NCI-H187 (cell line): ENCODE measurements at regions not wholly inside any gene's neighbourhood (a gene's known extent, or its start where the extent isn't known, plus 50 kb on each side); places are given as distances from the start of the nearest gene placed in this dataset.
"Not testable (repeated sequence)": the region's sequence is repeated elsewhere in the genome, so short reads cannot be mapped to it uniquely, and the experiment has no call there.

Source experiments
- DNase-seq, 2 experiments: peaks; one replicate each; lab custom pipeline; 2025; lab: John Stamatoyannopoulos, UW

DNA sequence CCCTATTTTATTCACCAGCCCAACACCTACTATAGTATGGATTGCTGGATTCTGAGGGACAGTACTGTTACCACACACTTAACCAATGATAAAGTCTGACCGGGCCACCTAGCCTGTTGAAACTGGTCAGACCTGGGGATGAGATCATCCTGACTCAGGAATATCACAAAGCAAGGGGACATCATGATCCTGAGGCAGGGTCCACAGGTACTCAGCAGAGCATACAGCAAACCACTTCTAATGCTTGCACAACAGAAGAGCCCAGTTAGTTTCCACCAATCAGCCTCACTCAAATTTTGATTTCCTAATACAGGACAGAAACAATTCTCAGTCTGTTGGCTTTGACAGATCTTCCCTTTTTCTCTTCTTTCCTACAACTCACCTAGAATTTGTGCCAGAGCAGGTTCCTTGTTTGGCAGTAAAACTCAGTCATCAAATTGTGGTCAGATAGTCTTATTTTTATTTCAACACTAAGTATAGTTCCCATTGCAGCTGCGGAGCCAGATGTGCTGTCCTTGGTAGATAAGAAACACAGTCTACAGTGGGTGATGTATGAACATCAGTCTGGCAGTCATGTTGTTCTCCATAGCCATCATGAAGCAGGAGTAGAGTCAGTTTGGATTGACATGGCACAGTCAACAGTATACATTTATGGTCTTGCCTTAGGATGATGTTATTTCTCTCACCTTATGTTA is 90.1 kb upstream of the PRR23C start:
- DNase-seq: no peak

DNA sequence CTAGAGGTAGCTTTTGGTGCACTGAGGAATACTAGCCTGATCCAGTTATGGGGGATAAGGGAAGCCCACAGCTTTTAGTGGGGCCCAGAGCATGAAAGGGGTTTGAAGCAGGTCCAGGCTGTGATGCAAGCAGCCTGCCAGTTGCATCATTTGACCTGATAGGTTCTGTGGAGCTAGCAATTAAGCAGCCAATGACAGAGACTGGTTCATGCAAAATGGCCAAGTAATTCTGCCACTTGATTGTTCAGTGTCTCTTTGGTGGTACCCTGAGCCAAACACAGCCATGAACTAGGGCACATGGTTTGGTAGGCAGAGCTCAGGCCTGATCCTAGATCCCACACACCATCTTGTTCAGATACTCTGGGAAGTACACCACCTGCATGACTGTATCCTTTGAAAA is 91.0 kb upstream of the PRR23C start:
- DNase-seq: no peak

DNA sequence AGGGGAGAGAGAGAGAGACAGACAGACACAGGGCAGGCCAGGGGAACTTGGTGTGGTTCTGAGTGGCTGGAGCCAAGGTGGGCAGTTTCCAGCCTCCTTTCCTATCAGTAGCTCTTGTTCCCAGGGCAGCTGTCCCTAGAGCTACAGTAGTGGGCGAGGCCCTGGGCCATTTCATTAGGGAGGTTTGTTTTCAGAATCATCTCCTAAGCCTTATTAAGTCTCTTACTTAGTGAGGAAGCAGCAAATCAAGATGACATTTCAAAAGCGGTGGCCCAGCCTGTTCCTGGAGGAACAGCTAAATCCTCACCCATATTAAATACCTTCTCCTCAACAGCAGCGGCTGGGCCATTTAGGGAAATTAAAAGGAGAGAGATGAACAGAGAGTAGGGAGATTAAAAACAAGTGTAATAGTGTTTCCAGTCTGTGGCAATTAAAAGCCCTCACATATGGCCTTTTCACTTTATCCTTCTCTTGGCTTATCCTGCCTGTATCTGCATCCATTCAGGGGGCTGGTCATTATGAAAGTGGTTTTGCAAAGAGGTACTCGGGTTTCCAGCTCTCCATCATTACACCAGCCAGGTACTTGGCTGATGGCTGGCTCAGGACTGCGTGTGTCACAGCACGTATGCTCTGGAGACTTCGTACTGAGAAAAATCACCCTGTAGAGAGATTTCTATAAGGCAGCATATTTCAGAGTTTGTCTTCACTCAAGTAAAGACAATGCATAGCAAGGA is 91.9 kb upstream of the PRR23C start:
- DNase-seq: no peak

DNA sequence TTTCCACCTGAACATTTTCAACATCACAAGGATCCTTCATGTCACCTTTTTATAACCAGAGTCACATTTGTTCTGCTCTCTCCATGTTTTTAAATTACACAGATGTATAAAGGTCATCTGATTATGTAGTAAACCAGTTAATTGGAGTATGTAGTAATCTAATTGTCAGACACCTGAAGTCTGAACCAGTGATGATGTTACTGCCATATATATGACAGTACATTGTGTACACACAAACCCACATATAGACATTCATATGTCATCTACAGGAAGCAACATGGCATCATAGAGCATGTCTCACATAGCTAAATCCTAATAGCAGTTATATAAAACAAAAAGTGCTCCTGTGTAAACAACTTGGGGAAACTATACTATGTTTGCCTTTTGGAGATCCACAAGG is 95.9 kb upstream of the PRR23C start:
- no peak for DNase-seq

DNA sequence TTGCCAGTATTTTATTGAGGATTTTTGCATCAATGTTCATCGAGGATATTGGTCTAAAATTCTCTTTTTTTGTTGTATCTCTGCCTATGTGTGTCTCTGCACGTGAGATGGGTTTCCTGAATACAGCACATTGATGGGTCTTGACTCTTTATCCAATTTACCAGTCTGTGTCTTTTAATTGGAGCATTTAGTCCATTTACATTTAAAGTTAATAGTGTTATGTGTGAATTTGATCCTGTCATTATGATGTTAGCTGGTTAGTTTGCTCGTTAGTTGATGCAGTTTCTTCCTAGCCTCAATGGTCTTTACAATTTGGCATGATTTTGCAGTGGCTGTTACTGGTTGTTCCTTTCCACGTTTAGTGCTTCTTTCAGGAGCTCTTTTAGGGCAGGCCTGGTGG is 101.3 kb upstream of the PRR23C start:
- not testable (repeated sequence) for DNase-seq

DNA sequence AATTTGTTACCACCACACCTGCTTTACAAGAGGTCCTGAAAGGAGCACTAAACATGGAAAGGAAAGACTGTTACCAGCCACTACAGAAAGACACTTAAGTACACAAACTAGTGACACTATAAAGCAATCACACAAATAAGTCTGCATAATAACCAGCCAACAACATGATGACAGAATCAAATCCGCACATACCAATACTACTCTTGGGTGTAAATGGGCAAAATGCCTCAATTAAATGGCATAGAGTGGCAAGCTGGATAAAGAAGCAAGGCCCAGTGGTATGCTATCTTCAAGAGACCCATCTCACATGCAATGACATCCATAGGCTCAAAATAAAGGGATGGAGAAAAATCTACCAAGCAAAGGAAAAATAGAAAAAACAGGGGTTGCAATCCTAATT is 106.8 kb upstream of the PRR23C start:
- DNase-seq: no peak

DNA sequence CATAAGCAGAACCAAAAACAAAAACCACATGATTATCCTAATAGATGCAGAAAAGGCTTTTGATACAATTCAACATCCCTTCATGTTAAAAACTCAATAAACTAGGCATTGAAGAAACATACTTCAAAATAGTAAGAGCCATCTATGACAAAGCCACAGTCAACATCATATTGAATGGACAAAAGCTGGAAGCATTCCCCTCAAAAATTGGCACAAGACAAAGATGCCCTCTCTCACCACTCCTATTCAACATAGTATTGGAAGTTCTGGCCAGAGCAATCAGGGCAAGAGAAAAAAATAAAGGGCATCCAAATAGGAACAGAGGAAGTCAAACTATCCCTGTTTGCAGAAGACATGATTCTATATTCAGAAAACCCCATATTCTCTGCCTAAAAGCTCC is 108.7 kb upstream of the PRR23C start:
- DNase-seq: not testable (repeated sequence)

DNA sequence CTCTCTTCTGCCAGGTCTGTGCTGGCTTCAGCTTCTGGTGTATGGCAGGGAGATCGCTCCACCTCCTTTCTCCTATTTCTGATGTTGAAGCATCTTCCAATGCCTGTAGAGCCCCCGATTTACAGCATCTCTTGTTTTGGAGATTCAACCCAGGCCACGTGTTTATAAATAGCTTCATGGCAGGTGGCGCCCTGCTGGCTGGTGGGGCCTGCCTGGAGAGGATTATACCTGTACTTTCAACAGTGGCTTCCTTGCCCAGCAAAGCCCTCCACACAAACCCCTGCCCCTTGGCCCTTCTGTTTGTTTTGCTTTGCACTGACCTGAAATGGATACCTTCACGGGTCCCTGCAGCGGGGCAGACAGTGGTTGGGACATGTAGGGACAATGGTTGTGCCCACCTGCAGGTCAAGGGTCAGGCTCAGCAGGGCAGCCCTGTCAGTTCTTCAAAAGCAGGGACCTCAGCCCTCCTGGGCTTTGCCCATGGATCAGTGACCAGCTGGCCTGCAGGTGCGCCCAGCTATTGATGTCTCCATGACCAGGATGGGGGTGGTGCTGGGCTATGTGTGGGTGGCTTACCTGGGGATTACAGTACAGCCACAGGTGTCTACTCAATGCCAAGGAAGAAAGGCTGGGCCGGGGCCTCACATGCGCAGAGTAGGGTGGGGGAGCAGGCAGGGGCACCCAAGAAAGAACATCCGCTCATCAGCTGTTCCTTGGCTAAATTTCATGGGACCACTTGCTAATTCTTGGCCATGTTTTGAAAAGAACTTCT is 112.7 kb upstream of the PRR23C start:
- DNase-seq: no peak

DNA sequence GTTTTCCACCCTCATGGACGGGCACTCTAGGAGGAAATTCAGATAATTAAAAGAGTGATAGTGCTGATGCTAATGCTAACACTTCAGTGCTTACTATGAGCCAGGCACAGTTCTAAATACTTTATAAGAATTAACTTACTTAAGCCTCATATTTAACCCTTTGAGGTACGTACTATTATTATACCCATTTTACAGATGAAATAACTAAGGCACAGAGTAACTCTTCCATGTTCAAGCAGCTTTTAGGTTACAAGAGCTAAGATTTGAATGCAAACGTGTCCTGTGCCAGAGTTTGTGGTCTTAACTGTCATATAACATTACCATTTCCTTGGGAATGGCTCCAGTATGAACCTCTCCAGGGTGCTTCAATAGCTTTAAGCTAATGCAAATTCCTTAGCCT is 114.7 kb upstream of the PRR23C start:
- no peak for DNase-seq

DNA sequence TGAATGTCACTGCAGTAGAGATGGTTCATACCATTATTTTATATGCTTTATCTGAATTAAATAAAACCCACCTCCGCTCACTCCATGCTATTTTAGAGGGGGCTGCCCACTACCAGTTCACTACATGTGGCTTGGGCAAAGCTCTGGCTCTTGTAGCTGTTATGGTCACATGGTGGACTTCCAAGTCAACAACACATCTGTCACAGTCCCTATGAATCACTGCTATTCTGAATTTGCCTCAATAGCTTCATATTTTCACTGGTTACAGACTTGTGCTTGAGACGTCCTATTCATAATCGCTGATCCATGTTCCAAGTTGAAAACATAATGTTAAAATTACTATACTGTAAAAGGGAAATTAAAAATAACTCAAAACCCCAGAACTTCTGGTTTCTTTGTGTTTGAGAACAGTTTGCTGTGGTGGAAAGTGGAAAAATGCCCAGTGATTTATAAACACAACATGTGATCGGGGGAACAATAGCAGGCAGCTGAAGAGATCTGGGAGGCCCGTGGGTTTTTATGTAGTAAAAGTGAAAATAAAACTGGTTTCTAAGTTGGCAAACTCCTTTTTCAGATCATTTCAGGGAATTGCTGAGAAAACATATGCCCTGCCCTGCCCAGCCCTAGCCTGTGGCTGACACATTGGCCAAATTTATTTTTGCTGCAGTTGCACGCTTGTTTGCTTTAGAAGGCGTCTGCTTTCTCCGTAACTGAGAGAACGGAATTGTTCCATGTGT is 128.8 kb upstream of the PRR23C start:
- no peak for DNase-seq

DNA sequence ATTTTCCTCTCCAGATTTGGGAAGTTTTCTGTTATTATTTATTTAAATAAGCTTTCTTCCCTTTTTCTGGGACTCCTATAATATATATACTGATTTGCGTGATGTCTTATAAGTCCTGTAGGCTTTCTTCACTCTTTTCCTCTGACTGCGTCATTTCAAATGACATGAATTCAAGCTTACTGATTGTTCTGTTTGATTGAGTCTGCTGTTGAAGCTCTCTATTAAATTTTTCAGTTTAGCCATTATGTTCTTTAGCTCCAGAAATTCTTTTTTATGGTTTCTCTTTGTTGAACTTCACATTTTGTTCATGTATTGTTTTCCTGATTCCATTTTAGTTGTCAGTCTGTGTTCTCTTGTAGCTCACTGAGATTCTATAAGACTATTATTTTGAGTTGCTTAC is 135.8 kb upstream of the PRR23C start:
- no peak for DNase-seq

DNA sequence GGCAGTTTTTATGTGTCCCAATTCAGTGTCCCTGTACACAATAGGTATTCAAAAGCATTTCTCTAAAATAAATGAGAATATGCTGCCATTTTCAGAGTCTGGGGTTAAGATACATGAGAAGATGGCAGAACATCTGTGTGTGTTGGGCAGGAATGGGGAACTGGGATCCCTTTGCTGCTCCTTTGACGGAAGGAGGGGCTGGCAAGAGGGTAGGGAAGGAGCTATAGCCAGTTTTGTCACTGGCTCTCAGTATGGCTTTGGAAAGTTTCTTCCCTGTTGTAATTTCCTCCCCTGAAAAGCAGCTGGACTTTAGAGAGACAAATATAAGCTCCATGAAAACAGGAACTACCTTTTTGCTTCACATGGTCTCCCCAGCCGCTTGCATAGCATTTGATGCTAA is 137.5 kb upstream of the PRR23C start:
- no peak for DNase-seq

DNA sequence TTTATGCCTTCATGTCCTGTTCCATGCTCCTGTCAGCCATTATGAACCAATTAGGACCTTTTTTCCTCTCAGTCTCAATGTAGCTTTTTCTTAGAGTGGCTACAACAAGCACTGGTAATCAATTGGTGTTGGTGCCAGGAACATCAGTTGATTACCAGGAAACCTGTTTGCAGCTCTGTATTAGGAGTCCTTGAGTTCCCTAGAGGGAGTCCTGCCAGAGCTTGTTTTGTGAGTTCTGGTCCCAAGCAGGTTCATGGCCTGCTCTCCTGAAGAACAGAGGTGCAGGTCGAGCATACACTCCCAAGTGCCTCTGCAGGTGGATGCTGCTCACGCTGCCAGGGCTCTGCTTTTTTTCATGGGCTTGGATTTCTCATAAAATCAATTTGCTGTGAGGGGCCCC is 137.9 kb upstream of the PRR23C start:
- no peak for DNase-seq

DNA sequence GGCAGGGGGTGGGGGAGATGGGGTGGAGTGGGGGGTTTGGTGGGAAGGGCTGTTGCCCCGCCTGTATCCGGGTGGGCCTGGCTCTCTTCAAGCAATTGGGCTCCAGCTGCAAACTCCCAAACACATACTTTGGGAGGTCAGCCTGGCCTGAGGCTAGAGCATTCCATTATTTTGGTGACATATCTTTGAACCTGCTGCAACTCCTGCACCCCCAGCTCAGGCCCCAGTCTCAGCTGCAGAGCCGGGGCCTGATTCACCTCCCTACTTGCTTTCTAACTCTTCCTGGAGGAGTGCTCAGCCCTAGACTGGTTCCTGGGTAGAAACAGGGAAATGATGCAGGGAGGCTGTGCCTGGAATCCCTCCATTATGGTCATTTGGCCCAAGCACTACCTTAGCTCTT is 140.8 kb upstream of the PRR23C start:
- DNase-seq: no peak

DNA sequence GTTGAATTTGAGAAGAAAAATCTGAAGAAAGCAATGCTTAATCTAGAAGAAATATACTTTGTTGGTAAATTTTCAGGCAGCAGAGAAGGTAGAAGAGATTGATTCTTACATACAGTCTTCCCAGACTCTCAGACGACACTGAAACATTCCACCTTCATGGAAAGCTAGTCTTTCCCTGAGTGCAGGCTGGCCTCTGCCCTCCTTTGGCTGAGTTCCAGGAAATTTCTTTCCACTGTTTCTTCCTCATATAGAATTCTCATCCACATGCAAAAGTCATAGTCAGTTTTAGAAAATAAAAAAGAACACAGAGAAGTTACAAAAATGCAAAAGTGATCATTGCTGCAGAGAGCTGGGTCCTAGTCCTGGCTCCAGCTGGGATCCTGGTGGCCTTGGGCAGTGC is 142.5 kb upstream of the PRR23C start:
- DNase-seq: no peak

DNA sequence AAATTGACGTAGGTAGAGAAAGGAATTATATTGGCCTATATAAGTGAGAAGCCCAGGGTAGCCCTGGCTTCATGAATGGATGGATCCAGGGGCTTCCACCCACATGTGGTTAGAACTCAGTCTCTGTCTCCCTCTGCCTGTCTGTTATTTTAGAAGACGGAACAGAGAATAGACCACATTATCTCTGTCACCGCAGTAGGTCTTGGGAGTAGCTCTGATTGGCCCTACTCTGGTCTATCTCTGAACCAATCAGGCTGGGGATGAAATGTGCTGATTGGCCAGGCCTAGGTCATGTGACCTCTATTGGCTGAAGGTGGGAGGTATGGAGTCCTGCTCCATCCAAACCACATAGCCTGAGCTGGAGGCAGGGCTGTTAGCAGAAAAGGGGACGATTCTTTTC is 143.0 kb upstream of the PRR23C start:
- DNase-seq: no peak

DNA sequence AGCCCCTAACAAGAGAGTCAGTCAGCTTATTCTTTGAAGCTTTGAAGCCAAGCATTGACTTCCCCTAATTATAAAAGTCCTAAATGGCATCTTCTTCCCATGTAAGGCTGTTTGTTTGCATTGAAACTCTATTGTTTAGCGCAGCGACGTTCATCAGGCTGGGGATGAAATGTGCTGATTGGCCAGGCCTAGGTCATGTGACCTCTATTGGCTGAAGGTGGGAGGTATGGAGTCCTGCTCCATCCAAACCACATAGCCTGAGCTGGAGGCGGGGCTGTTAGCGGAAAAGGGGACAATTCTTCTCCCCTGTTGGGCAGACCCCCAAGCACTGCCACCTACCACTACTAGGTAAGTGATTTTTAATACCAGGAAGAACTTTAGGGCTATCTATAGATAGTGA is 145.3 kb upstream of the PRR23C start:
- no peak for DNase-seq

DNA sequence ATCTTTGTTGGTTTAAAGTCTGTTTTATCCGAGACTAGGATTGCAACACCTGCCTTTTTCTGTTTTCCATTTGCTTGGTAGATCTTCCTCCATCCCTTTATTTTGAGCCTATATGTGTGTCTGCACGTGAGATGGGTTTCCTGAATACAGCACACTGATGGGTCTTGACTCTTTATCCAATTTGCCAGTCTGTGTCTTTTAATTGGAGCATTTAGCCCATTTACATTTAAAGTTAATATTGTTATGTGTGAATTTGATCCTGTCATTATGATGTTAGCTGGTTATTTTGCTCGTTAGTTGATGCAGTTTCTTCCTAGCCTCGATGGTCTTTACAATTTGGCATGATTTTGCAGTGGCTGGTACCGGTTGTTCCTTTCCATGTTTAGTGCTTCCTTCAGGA is 149.4 kb upstream of the MRPS22 start:
- not testable (repeated sequence) for DNase-seq

DNA sequence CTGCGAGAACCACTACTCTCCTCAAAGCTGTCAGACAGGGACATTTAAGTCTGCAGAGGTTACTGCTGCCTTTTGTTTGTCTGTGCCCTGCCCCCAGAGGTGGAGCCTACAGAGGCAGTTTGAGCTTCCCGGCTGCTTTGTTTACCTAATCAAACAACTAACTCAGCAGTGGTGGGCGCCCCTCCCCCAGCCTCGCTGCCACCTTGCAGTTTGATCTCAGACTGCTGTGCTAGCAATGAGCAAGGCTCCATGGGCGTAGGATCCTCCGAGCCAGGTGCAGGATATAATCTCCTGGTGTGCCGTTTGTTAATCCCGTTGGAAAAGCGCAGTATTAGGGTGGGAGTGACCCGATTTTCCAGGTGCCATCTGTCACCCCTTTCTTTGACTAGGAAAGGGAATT is 147.7 kb upstream of the MRPS22 start:
- not testable (repeated sequence) for DNase-seq

DNA sequence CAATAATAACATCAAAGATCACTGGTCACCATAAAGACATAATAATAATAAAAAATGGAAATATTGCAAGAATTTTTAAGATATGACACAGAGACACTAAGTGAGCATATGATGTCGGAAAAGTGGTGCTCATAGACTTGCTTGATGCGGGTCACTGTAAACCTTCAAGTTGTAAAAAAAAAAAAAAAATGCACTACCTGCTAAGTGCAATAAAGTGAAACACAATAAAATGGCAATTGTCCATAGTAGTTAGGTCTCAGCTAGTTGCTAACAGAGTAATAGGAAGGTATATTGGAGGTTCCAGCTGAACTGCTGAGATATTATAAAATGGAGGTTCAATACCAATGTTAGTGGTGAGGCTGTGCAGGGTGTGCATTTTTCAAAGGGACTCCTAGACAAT is 146.6 kb upstream of the MRPS22 start:
- no peak for DNase-seq

DNA sequence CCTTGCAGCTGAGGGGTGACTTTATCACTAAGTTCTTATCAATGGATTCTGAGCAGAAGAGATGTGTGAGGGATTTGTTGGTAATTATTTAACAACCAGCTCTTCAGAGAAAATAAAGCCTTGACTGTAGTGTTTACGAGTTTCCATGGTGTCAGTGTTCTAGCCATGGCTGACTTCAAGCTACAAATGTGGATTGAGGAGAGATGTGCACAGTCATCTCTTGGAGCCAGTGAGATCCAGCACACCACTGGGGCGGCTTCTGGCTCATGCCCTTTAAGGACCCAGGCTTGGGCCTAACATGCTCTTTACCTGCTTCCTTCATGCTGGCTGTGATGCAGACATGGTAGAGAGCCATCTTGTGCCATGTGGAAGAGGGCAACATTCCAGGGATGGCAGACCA is 145.6 kb upstream of the MRPS22 start:
- no peak for DNase-seq

DNA sequence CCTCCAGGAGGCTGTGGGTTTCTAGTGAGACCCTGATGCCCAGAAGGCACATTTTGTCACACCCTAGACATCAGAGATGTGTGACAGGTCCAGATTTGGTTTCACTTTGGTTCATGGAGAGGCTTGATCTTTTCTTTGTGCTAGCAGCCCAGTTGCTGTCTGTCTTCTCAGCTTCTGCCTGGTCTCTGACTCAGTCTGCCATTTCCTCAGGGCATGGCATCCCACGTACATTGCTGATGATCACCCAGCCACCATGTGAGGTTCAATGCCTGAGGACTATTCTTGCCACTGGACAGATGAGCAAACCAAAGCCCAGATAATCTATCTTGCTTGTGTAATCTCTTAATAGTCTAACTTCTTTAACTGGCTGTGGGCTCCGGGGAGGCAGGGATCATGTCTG is 144.9 kb upstream of the MRPS22 start:
- no peak for DNase-seq
